Mesothelial cell of epicardium (in vitro differentiated cells): ENCODE measurements at regions not wholly inside any gene's neighbourhood (a gene's known extent, or its start where the extent isn't known, plus 50 kb on each side); places are given as distances from the start of the nearest gene placed in this dataset.
A peak's percentile ranks its signal among the peaks of the same experiment; 100 is the strongest.

Experiments
- DNase-seq, 2 experiments: peaks; one replicate each; pipeline ENCODE4 v3.0.0; 2021; ENCODE audit warnings: low spot score in 2 of 2; ENCODE audit not compliant: unreplicated experiment in 2 of 2
- H3K27ac Mint-ChIP-seq: 2 replicates; pipeline ENCODE4 v1.8.0; 2021; ENCODE audit warnings: mixed read lengths
- H3K27me3 Mint-ChIP-seq: 2 replicates; pipeline ENCODE4 v1.8.0; 2021; ENCODE audit warnings: low read depth, mixed read lengths
- H3K36me3 Mint-ChIP-seq: 2 replicates; pipeline ENCODE4 v1.8.0; 2021; ENCODE audit warnings: mixed read lengths
- H3K4me1 Mint-ChIP-seq: 2 replicates; pipeline ENCODE4 v1.8.0; 2021; ENCODE audit warnings: mixed read lengths
- H3K4me3 Mint-ChIP-seq: 2 replicates; pipeline ENCODE4 v1.8.0; 2021; ENCODE audit warnings: mild to moderate bottlenecking, moderate library complexity, mixed read lengths
- H3K9me3 Mint-ChIP-seq: 2 replicates; pipeline ENCODE4 v1.8.0; 2021; ENCODE audit warnings: mixed read lengths
- TF ChIP-seq, protein P1 (sequence below): fragments of 200-600 bp; sonication (generic); IDR thresholded peaks from one replicate; pipeline ENCODE4 v1.5.0; 2021; ENCODE audit warnings: antibody characterized with exemption; ENCODE audit not compliant: unreplicated experiment

- Mint-ChIP-seq H3K9me3 (peaks cover 13% of the 10 kb centered on the region), H3K36me3 (peaks cover 5% of the 10 kb centered on the region)
Observed at GRCh38 chr7:46291601-46292150, 370.6 kb upstream of the IGFBP3 start.

DNA sequence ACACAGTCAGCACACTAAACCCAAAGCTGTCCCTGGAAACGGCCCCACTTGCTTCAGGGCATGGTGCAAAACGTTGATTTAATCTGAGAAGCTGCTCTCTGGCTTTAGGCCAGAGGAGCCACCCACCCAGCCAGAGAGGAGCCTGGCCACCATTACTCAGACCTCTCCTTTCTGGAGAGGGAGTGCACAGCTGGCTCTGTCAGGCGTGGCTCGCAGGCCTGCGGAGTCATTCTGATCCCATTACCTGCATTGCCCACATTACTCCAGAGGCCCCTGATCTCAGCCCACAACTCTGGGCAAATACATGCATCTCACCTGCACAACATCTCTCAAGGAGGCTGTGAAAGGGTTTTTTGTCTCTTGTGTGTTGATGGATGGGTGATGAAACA lies 370.0 kb upstream of the IGFBP3 start:
- DNase-seq: peak in 1 of 2 experiments; percentile 53
- Mint-ChIP-seq H3K36me3 (peaks cover 2% of the 10 kb centered on the region), H3K27ac (peak overlapping the region; percentile 95), H3K9me3 (peaks cover 8% of the 10 kb centered on the region), H3K27me3 (no peaks in the 10 kb centered on the region), H3K4me1 (peaks cover 51% of the 10 kb centered on the region), H3K4me3 (no peak overlapping the region)
- TF ChIP-seq, protein P1, sequence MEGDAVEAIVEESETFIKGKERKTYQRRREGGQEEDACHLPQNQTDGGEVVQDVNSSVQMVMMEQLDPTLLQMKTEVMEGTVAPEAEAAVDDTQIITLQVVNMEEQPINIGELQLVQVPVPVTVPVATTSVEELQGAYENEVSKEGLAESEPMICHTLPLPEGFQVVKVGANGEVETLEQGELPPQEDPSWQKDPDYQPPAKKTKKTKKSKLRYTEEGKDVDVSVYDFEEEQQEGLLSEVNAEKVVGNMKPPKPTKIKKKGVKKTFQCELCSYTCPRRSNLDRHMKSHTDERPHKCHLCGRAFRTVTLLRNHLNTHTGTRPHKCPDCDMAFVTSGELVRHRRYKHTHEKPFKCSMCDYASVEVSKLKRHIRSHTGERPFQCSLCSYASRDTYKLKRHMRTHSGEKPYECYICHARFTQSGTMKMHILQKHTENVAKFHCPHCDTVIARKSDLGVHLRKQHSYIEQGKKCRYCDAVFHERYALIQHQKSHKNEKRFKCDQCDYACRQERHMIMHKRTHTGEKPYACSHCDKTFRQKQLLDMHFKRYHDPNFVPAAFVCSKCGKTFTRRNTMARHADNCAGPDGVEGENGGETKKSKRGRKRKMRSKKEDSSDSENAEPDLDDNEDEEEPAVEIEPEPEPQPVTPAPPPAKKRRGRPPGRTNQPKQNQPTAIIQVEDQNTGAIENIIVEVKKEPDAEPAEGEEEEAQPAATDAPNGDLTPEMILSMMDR: no peak

More at GRCh38 chr7:46291601-46292150, 370.6 kb upstream of the IGFBP3 start:
- TF ChIP-seq, protein P1: no peak
- no peak overlapping the region for H3K4me3 Mint-ChIP-seq
- H3K27ac Mint-ChIP-seq: peak overlapping the region; percentile 95
- no peak for DNase-seq
- peaks cover 49% of the 10 kb centered on the region for H3K4me1 Mint-ChIP-seq
- no peaks in the 10 kb centered on the region for H3K27me3 Mint-ChIP-seq

GRCh38 chr7:46290374-46291049 lies 369.4 kb upstream of the IGFBP3 start:
- Mint-ChIP-seq H3K4me1 (peaks cover 55% of the 10 kb centered on the region), H3K27ac (peak overlapping the region; percentile 95), H3K9me3 (peaks cover 4% of the 10 kb centered on the region), H3K36me3 (no peaks in the 10 kb centered on the region), H3K4me3 (no peak overlapping the region), H3K27me3 (no peaks in the 10 kb centered on the region)
- TF ChIP-seq, protein P1: no peak
- no peak for DNase-seq

- Mint-ChIP-seq H3K4me1 (peaks cover 57% of the 10 kb centered on the region), H3K36me3 (no peaks in the 10 kb centered on the region), H3K27me3 (no peaks in the 10 kb centered on the region), H3K4me3 (no peak overlapping the region), H3K9me3 (no peaks in the 10 kb centered on the region), H3K27ac (no peak overlapping the region)
- DNase-seq: no peak
- TF ChIP-seq, protein P1: no peak
Observed at GRCh38 chr7:46288861-46289260, 367.8 kb upstream of the IGFBP3 start.

DNA sequence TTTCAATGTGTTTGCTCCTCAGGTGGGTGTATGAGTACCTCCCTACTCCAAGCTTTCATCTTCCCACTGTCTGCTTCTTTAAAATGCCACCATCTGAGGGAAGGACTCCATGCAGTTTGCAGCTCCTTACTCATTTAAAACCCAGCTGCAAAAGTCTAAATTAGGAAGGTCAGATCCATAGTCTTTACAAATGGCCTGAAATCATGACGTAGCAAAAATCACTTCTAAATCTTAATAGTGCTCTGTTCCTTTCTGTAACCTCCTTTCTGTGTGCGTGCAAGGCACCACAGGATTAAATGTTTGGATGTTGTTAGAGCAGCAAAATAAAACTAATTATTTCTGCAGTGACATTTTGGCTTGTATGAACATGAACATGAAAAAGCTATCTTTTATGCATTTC lies 366.9 kb upstream of the IGFBP3 start:
- Mint-ChIP-seq H3K27ac (peak overlapping the region; percentile 8), H3K27me3 (no peaks in the 10 kb centered on the region), H3K36me3 (no peaks in the 10 kb centered on the region), H3K4me3 (no peak overlapping the region), H3K4me1 (peaks cover 54% of the 10 kb centered on the region), H3K9me3 (no peaks in the 10 kb centered on the region)
- DNase-seq: no peak
- TF ChIP-seq, protein P1: no peak
